ENCODE measurements at regions not wholly inside any gene's neighbourhood (a gene's known extent, or its start where the extent isn't known, plus 50 kb on each side); places are given as distances from the start of the nearest gene placed in this dataset.

DNA sequence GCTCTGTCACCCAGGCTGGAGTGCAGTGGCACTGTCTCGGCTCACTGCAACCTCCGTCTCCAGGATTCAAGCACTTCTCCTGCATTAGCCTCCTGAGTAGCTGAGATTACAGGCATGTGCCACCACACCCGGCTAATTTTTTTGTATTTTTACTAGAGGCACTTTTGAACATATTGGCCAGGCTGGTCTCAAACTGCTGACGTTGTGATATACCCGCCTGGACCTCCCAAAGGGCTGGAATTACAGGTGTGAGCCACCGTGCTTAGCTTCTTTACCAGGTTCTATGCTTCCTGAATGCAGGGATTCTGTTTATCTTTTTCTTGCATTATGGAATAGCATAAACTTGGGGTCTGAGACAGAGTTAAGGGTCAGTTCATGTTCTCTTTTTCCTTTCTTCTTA is 317.9 kb upstream of the RBFOX1 start:
- no peak for DNase-seq (ENCODE audit: low spot score)

DNA sequence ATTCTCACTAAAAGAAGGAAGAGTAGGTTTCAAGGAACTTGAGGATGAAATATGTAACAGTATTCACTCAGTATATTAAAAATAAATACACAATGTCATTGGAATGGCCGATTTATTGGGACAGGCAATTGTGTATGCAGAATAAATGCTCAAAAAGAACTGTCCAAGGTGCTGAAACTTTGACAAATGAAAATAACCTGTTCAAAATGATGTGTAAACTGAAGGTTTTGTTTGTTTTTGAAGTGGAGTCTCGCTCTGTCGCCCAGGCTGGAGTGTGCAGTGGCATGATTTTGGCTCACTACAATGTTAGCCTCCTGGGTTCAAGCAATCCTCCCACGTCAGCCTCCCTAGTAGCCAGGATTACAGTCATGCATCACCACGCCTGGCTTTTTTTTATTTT is 318.7 kb upstream of the RBFOX1 start:
- DNase-seq (ENCODE audit: low spot score), result no peak

DNA sequence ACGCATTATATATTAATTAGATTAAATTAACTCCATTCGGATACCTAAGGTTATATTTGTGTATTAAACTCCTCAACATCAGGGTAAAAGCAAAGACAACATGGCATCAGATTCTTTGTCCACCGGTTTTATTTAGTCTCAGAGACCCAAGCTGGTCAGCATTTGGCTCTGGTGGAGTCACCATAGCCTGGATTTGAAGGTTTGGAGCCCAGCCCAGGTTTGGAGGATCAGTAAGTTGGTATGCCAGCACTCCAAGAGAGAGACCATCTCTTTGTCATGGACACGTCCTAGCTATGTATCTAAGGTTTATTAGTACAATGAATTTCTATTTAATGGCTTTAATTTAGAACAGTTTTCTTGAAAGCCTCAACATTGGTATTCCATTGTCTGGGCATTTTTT is 328.4 kb upstream of the RBFOX1 start:
- no peak for DNase-seq (ENCODE audit: low spot score)

DNA sequence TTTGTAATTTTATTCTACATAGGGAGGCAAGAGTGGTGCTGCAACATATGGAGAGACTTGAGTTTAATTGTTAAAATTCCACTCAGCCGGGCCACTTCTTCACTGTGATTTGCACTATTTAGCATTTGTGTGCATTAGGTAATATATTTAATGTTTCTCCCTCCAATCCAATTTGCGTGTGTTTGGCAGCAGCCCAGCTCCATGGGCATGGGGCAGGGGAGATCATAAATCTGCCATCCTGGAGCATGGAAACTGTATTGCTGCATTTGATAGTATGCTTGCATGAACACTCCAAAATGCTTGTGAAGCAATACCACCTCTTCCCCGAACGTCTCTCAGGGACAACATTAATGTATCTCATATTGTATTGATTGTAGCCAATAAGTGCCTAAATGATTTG is 339.1 kb upstream of the RBFOX1 start:
- DNase-seq (ENCODE audit: low spot score), result no peak

DNA sequence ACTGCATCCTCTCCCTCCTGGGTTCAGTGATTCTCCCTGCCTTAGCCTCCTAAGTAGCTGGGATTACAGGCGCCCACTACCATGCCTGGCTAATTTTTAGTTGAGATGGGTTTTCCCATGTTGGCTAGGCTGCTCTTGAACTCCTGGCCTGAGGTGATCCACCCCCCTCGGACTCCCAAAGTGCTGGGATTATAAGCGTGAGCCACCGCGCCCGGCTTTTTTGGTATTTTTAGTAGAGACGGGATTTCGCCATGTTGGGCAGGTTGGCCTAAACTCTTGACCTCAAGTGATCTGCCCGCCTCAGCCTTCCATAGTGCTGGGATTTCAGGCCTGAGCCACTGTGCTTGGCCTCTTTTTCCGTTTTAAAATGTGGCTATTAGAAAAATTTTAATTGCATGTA is 343.8 kb upstream of the RBFOX1 start:
- DNase-seq (ENCODE audit: low spot score), result no peak

DNA sequence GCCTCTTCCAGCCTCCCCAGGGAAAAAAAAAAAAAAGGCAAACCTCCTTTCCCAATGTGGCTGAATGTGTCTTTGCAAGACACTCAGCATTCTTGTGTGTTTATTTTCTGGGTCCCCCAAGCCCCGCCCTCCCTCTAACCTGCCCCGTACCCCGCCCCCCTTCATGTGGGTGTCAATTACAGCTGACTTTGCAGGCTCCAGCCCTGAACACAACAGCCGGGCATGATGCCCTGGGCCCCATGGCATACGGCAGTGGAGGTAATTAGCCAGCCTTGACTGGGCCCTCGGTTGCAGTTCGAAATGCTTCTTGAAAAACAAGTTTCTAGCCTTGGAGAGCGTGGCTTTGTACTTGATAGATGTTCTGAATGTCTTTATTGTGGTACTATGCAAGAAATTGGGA is 354.7 kb upstream of the RBFOX1 start:
- no peak for DNase-seq (ENCODE audit: low spot score)

DNA sequence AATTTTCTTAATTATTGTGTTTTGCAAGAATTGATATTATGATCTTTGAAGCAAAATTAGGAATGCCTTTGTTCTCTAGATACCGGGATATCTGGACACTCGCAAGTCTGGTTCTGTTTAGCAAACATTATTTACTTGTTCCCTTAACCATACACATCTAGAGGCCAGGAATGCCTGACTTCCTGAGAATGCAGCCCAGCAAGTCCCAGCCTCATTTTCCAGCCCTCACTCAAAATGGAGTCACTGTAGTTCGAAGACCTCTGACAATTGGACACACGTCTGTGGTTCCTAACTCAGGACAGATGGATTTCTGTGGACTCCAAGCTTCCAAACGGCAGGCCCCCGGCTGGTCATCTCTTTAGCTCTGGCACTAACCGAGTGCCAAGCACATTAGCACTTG is 355.4 kb upstream of the RBFOX1 start:
- no peak for DNase-seq (ENCODE audit: low spot score)

DNA sequence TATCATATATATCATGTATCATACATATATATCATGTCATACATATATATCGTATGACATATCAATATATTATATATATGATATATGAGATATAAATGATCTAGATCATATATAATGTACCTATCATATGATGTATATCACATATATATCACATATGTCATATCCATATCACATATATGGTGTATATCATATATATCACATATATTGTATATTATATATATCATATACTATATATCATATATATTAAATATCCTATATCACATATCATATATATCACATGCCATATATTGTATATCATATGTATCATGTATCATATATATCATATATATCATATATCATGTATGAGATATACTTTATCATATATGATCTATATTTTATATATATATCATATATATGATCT is 355.9 kb upstream of the RBFOX1 start:
- DNase-seq (ENCODE audit: low spot score), result no peak

DNA sequence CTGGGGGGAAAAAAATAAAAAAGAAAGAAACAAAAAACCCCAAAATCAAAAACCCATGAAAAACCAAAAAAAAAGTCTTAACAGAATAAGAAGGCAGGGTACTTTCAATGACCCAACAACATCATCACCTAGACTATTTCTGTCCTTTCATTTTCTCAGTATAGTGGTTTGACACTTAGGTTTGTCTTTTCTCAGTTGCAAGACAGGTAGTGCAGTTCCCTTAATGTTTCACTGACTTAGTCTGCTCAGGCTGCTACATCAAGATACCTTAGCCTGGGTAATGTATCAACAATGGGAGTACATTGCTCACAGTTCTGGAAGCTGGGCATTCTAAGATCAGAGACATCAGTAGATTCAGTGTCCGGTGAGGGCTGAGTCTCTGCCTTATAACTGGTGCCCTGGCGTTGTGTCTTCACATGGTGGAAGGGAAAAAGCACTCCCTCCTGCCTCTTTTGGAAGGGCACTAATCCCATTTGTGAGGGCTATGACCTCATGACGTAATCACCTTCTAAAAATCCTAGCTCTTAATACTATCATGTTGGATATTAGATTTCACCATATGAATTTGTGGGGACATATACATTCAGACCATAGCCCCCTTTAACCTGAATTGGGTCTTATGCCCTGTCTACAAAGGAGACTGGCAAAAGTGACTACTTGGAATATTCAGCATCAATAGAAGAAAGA is 362.3 kb upstream of the RBFOX1 start:
- no peak for DNase-seq (ENCODE audit: low spot score)

DNA sequence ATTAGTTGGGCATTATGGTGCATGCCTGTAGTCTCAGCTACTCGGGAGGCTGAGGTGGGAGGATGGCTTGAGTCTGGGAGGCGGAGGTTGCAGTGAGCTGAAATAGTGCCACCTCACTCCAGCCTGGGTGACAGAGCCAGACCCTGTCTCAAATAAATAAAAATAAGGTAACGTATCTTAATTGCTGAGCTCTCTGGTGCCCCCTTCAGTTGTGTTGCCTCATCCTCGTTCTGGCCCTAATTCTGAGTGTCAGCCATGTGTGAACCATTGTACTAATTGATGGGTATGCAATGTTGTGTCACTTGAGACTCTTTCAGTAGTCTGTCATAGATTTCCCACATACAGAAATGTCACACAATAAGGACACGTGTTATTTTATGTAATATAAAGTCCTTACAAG is 363.1 kb upstream of the RBFOX1 start:
- DNase-seq (ENCODE audit: low spot score), result peak; percentile 24

DNA sequence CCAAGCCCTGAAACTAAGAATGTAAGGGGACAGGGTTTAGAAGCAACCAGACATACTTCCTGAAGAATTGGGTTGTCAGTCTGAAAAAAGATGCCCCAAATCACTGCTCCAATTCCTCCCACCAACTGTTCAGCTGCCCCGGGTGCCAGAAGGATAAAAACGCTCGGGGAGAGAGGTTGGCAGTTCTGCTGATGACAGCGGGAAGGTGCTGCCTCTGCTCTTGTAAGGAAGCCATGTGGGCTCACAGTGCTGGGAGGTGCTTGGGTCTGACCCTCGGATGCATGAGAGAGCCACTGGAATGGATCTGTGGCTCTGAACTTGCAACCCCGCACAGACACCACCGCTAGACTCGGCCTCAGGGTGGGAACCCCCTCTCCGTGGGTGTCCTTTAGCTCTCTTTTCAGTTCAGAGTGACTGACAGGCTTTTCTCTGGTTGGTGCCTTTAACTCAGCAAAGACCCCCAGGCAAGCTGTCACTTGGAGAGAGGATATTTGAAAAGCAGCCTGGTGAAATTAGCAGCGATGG is 364.8 kb upstream of the RBFOX1 start:
- DNase-seq (ENCODE audit: low spot score), result no peak

DNA sequence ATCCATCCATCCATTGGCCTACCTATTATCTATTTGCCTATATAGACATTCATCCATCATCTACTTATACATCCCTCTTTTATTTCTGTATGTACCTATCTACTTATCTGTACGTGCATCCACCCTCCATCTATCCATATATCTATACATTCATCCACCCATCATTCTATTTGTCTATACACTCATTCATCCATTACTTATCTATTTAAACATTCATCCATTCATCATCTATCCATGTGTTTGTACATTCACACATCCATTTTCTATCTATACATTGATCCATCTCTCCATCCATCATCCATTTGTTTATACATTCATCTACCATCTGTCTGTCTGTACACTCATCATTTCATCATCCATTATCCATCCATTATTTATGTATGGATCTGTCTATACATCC is 365.7 kb upstream of the RBFOX1 start:
- no peak for DNase-seq (ENCODE audit: low spot score)

DNA sequence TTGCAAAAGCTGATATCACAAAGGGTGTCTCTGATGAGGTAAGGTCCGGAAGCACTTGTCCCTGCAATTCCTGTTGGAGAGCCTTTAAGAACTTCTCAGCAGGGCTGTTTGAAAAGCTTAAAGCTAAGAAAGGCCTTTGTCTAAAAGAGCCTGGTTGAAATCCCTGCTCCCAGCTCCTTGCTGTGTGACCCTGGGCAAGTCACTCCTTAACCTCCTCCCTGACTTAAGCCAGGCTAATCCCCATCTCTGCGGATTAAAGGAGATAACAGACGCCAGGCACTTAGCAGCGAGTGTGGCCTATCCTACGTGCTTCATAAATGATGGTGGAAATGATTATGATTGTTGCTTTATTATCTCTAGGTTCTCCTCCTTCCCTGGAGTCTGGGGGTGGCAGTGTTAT is 368.0 kb upstream of the RBFOX1 start:
- DNase-seq (ENCODE audit: low spot score), result no peak

DNA sequence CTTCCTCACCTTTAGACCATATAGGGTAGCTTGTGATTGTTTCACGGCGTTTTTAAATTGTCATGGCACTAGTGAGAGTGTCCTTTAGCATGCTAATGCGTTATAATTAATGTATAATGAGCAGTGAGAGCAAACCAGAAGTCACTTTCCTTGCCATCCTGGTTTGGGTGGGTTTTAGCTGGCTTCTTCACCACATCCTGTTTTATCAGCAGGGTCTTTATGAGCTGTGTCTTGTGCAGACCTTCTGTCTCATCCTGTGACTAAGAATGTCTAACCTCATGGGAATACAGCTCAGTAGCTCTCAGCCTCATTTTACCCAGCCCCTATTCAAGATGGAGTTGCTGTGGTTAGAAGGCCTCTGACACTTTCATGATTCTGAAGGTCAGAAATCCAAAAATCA is 370.9 kb upstream of the RBFOX1 start:
- DNase-seq (ENCODE audit: low spot score), result no peak

DNA sequence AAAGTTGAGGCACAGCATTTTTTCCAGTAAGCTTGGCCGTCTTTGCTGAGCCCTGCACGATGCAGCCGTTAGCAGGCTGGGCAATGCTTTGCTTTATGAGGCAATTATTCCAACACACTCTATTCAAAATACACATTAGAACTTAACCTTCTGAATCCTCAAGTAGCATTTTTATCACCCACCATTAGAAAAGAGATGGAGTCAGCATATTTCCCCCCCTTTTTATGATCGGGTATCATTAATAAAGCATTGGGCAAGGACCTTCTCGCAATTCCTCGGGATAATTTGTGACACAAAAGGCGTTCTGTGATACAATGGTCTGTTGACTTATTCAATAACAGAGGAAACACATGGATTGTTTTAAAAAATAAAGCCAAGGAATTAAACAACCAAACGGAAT is 374.5 kb upstream of the RBFOX1 start:
- no peak for DNase-seq (ENCODE audit: low spot score)

DNA sequence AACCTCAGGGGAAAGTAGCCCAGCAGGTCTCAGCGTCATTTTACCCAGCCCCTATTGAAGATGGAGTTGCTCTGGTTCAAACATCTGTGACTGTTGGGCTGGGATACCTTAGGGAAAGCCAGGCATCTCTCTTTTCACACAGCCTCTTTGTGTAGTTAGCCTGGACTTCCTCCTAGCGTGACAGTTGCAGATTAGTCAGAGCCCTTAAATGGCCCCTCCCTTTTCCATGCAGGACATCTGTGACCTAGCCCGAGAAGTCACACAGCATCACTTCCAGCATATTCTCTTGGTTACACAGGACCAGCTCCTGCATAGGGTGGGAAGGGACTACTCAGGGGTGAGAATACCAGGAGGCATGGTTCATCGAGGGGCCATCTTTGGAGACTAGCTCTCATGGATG is 375.0 kb upstream of the RBFOX1 start:
- DNase-seq (ENCODE audit: low spot score), result no peak

DNA sequence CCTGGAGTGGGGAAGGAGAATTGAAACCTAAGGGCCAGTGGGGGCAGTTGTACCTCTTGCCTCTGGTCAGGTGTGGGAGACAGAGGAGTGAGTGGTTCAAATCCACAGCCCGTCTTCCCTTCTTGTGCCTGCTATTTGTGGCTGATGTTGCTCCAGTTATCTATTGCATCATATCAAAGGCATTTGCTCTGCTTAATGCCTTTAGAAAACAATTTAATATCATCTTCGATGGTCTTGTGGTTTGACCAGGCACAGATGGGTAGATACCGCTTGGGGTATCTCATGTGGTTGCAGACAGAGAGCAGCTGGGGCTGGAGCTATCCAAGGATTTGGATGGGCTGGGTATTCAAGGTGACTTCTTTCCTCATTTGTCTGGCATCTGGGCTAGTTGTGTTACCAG is 376.1 kb upstream of the RBFOX1 start:
- no peak for DNase-seq (ENCODE audit: low spot score)

DNA sequence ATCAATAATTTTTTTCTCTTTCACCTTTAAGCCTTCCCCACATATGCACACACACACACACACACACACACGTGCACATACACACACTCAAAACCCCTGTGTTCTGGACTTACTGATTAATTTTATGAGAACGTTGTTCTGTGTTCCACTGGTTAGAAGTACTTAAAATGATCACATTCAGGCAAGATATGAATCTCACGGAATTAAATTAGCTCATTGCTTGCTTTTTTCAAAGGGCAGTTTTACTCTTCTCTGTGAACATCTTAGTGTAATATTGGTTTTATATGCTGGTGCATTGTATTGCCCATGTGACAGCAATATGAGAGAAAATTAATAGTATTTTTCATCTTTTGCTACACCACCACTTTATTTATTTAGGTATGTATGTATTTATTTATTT is 377.3 kb upstream of the RBFOX1 start:
- DNase-seq (ENCODE audit: low spot score), result no peak

DNA sequence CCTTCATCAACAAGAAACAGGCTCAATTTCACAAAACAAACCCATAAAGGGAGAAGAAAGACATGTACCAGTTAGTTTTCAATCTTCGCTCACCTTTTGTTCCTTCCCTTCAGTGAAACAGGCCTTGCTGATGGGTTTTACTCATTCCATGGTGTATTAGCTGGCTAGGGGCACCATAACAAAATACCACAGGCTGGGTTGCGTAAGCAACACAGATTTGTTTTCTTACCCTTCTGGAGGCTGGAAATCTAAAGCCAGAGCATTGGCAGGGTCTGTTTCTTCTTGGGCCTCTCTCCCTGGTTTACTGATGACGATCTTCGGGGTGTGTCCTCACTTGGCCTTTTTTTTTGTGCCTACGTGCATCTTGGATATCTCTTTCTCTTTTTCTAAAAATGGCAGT is 383.4 kb upstream of the RBFOX1 start:
- DNase-seq (ENCODE audit: low spot score), result no peak

DNA sequence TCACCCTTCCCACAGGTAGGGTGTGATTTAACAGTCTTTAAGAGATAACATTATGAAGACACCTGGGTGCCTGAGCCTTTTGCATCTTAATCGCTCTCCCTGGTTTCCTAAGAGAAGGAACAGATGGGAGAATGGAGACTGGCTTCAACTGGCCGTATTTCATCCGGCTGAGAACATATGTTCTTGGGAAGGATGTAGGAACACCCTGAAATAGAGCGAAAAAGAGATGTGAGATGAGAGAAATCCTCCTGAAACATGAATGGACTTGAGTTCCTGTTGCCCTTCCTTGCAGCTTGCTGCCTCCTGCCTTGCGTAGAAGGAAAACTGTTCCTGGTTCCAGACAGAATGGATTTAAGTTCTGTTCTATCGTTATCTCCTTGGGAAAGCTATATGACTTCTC is 385.4 kb upstream of the RBFOX1 start:
- no peak for DNase-seq (ENCODE audit: low spot score)

DNA sequence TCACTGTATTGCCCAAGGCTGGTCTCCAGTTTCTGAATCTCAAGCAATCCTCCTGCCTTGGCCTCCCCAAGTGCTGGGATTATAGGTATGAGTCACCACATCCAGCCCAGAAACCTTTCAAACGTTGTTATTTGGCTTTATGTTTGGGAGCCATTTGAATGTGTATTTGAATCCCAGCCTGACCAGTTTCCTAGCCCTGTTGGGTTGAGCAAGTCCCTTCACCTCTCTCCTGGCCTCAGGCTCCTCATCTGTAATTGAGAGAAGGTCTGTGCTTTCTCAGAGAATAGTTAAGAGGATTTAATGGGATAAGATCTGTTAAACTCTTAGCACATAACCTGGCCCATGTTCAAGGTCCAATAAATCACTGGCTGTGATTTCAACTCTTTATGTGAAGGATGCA is 385.8 kb upstream of the RBFOX1 start:
- DNase-seq (ENCODE audit: low spot score), result no peak

DNA sequence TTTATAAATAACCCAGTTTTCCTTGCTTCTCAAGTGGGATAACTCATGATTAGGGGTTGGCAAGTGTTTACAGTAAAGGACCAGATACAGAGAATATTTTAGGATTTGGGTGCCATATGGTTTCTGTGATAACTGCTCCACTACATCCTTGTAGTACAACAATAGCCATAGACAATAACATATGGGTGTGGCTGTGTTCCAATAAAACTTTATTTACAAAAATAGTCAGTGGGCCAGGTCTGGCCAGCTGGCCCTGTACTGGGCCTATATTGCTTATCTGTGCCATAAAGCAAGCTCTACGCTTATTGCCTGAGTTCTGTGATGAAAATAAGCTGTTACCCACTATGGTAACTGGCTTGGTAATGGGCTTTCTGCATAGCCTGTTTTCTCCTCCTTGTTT is 386.5 kb upstream of the RBFOX1 start:
- no peak for DNase-seq (ENCODE audit: low spot score)

DNA sequence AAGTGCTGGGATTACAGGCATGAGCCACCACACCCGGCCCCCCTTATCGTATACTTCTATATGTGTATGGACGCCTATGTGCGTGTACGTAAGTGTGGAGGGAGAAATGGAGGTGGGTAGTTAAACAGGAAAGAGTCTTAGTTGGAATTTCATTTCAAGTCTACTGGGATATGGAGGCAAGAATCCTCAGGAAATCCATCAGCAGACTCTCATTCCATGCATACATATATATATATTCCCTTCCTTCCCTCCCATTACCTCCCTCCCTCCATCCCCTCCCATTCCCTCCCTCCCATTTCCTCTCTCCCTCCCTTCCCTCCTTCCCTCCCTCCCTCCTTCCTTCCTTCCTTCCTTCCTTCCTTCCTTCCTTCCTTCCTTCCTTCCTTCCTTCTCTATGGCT is 391.7 kb upstream of the RBFOX1 start:
- no peak for DNase-seq (ENCODE audit: low spot score)

DNA sequence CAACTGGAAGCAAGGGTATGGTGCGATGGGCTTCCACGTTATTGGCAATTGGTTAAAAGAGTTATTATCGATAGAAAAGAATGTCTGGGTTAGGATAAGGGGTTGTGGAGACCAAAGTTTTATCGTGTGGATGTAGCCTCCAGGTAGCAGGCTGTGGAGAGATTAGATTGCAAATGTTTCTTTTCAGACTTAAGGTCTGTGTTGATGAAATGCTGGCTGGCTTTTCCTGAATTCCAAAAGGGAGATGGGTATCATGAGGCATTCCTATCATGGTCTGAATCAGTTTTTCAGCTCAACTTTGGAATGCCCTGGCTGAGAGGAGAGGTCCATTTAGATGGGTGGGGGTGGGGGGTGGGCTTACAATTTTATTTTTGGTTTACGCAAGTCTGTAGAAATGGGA is 395.0 kb upstream of the RBFOX1 start:
- no peak for DNase-seq (ENCODE audit: low spot score)

Data from HT-29 (cell line).